ENCODE measurements at regions not wholly inside any gene's neighbourhood (a gene's known extent, or its start where the extent isn't known, plus 50 kb on each side); places are given as distances from the start of the nearest gene placed in this dataset.
A peak's percentile ranks its signal among the peaks of the same experiment; 100 is the strongest.

DNA sequence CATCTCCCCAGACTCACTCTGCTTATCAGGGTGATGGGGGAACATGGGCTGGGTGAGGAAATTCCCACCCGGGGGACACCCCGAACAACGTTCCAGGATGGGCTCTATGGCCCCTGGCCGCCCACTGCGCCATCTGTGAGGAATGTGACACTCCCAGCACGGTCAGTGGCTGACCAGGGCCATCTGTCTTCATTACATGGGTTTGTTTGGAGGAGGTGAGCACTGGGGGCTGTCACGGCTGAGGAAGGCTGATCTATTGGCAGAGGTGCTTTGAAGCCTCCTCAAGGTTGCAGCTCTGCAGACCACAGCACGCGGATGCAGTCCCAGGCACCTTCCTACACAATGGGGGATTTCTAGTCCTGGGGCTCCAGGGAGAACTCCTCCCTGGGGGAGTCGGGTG lies 214.1 kb upstream of the FOXF1 start:
- Histone ChIP-seq H3K27me3 (peaks cover 23 to 100% (median 99%) of the 10 kb centered on the region in 7 donors), H3K36me3 (no peaks in the 10 kb centered on the region), H3K9me3 (no peaks in the 10 kb centered on the region), H3K4me1 (peaks cover 0 to 13% (median 0%) of the 10 kb centered on the region in 9 donors), H3K27ac (no peak overlapping the region), H3K4me3 (no peak overlapping the region)
- intact Hi-C loops (cut with DNase I) = loop anchor here in 1 of 10 donors (5.0 kb wide), 1 partner anchor 1576 kb away; no protein-coding TSS in a partner anchor
- WGBS, 2 donors = 45 to 50% methylated on average over 10 of the region's 10 CpGs
- ATAC-seq (no peak), DNase-seq (no peak)
- TF ChIP-seq, protein P1, sequence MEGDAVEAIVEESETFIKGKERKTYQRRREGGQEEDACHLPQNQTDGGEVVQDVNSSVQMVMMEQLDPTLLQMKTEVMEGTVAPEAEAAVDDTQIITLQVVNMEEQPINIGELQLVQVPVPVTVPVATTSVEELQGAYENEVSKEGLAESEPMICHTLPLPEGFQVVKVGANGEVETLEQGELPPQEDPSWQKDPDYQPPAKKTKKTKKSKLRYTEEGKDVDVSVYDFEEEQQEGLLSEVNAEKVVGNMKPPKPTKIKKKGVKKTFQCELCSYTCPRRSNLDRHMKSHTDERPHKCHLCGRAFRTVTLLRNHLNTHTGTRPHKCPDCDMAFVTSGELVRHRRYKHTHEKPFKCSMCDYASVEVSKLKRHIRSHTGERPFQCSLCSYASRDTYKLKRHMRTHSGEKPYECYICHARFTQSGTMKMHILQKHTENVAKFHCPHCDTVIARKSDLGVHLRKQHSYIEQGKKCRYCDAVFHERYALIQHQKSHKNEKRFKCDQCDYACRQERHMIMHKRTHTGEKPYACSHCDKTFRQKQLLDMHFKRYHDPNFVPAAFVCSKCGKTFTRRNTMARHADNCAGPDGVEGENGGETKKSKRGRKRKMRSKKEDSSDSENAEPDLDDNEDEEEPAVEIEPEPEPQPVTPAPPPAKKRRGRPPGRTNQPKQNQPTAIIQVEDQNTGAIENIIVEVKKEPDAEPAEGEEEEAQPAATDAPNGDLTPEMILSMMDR (IDR thresholded peaks at IDR 0.05) = no peak

DNA sequence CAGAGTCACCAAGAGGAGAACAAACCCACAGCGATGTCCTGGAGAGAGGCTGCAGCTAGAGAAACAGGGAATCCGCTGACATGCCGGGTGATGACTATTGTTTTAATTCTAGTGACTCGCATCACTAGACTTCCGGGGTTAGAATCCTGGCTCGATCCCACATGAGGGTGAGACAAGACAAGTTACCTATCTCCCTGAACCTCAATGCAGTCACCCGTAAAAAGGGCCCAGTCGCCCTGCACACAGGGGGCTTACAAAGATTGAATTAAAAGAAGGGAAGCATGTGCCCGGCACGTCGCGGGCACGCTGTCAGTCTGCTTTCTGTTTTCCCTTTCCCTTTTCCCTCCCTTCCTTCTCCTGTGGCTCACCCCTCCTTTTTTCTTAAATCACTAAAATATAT lies 212.9 kb upstream of the FOXF1 start:
- no peak overlapping the region for H3K27ac ChIP-seq

DNA sequence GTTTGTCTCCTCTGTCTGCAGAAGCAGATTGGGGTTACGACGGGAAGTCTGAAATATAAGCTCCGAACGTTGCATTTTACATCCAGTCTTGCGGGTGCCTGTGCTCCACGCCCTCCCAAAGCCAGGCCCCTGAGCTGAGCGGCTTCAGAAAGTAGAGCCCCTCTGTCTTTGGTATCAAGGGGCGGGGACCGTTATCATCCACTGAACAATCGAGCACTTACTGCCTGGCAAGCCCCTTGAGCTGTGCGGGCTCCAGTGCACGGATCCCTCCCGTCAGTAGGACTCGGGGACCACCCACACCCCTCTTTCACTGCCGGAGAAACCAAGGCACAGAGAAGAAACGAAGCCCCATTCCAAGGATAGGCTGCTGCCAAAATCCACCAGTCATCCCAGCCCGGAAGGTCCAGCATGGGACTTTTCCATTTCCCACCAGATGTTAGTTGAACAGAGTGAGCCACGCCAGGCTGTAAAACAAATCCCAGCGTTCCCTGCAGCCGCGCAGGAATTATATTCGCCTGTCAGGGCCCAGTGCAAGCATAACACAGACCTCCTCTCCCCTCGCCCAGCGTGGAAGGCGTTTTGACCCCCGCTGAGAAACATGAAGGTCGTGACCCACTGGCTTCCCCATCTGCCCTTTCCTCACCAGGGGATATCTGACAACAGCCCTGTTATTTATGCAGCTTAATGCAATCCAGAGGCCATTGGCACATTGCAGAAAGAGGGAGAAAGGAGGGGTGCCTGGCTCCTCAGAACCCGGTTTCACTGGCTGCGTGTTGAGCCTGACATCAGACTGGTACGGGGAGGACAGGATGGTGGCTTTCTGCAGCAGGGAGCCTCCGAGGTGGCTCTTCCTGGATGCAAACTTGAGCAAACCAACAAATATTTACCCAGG lies 212.2 kb upstream of the FOXF1 start:
- ATAC-seq (no peak), DNase-seq (no peak)
- Histone ChIP-seq H3K27ac (no peak overlapping the region), H3K4me3 (peak overlapping the region in 1 of 10 donors; percentile 11), H3K36me3 (no peaks in the 10 kb centered on the region), H3K4me1 (peaks cover 0 to 13% (median 0%) of the 10 kb centered on the region in 9 donors), H3K27me3 (peaks cover 23 to 100% (median 99%) of the 10 kb centered on the region in 7 donors), H3K9me3 (no peaks in the 10 kb centered on the region)
- intact Hi-C loops (cut with DNase I) = loop anchor here in 1 of 10 donors (5.0 kb wide), 1 partner anchor 1574 kb away; no protein-coding TSS in a partner anchor
- TF ChIP-seq, protein P1 (IDR thresholded peaks at IDR 0.05) = no peak
- 11 to 15% methylated on average over 31 of the region's 31 CpGs for WGBS, 2 donors

More for the DNA sequence above, 212.9 kb upstream of the FOXF1 start:
- H3K9me3 ChIP-seq = no peaks in the 10 kb centered on the region
- TF ChIP-seq, protein P1 (IDR thresholded peaks at IDR 0.05) = no peak
- peaks cover 23 to 100% (median 99%) of the 10 kb centered on the region in 7 donors for H3K27me3 ChIP-seq
- H3K4me3 ChIP-seq = peak overlapping the region in 1 of 10 donors; percentile 11
- peaks cover 0 to 13% (median 0%) of the 10 kb centered on the region in 9 donors for H3K4me1 ChIP-seq
- H3K36me3 ChIP-seq = no peaks in the 10 kb centered on the region
- 50% methylated on average over 13 of the region's 13 CpGs for WGBS, 2 donors
- intact Hi-C loops (cut with DNase I) = loop anchor here in 1 of 10 donors (5.0 kb wide), 1 partner anchor 1575 kb away; no protein-coding TSS in a partner anchor
- no peak for ATAC-seq
- no peak for DNase-seq

DNA sequence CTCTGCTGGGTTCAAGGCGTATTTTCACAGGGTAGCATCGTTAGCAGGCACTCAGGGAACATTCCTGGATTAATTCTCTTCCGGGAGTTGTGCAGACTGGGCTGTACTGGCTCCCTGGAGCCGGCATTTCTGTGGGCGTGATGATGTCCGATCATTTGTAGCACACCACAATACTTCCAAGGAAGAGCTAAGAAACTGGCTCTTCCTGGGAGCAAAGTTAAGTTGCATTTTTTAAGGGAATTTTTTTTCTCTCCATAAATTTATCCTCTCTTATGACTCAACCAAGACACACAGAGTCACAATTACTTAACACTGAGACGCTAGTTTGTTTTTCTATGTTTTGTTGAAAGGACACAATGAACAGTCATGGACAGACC lies 211.6 kb upstream of the FOXF1 start:
- Histone ChIP-seq H3K4me3 (no peak overlapping the region), H3K27ac (no peak overlapping the region), H3K36me3 (no peaks in the 10 kb centered on the region), H3K9me3 (no peaks in the 10 kb centered on the region), H3K27me3 (peaks cover 23 to 99% (median 96%) of the 10 kb centered on the region in 7 donors), H3K4me1 (peaks cover 0 to 13% (median 0%) of the 10 kb centered on the region in 9 donors)
- DNase-seq = no peak
- TF ChIP-seq, protein P1 (IDR thresholded peaks at IDR 0.05) = no peak
- intact Hi-C loops (cut with DNase I) = loop anchor here in 1 of 10 donors (5.0 kb wide), 1 partner anchor 1574 kb away; no protein-coding TSS in a partner anchor
- no peak for ATAC-seq
- WGBS, 2 donors = 48 to 49% methylated on average over 7 of the region's 7 CpGs

All from heart right ventricle (tissue), 16 donors.